ENCODE measurements at regions not wholly inside any gene's neighbourhood (a gene's known extent, or its start where the extent isn't known, plus 50 kb on each side); places are given as distances from the start of the nearest gene placed in this dataset.

DNA sequence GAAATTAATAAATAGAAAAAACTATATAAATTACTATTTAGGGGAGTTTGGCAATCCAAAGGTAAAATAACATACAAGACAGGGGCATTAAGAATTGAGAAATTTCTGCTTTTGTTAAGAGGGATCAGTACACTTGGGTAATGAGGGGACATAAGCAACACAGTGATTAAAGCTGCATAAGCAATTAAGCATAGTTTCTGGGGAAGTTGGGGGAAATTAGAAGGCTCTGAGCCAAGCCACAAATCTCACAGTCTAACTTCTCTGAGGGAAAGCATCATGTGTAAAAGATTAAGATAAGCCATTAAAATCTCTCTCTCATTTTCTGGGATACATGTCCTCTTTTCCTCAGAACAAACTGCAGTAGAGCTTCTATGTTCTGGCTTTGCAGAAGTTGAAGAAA is 533.9 kb upstream of the LRFN5 start:
- H3K4ac ChIP-seq (ENCODE audit: low read depth, low read length): no peak overlapping the region
- H3K27me3 ChIP-seq (ENCODE audit: insufficient read depth, low read length): no peaks in the 10 kb centered on the region
- no peak overlapping the region for H2BK15ac ChIP-seq (ENCODE audit: low read depth, low read length)
- no peak overlapping the region for H2AK5ac ChIP-seq (ENCODE audit: insufficient read length, low read length)
- H2BK5ac ChIP-seq (ENCODE audit: insufficient read length, low read length): no peak overlapping the region
- no peaks in the 10 kb centered on the region for H3K4me1 ChIP-seq (ENCODE audit: insufficient read depth, low read length)
- no peaks in the 10 kb centered on the region for H3K23me2 ChIP-seq (ENCODE audit: insufficient read length, low read depth, low read length, poor library complexity, severe bottlenecking)
- H3K79me2 ChIP-seq (ENCODE audit: insufficient read depth, low read length): no peaks in the 10 kb centered on the region
- no peak overlapping the region for H2BK20ac ChIP-seq (ENCODE audit: low read depth, low read length, poor library complexity, severe bottlenecking)
- H3K14ac ChIP-seq (ENCODE audit: insufficient read depth, low read length): no peak overlapping the region
- no peak overlapping the region for H3K9ac ChIP-seq (ENCODE audit: extremely low read depth, insufficient read length, low read length)
- no peaks in the 10 kb centered on the region for H3K9me3 Mint-ChIP-seq
- H2BK120ac ChIP-seq (ENCODE audit: low read depth, low read length, poor library complexity, severe bottlenecking): no peak overlapping the region
- H3K27ac ChIP-seq (ENCODE audit: insufficient read length, low read depth, low read length): no peak overlapping the region
- no peak overlapping the region for H3K23ac ChIP-seq (ENCODE audit: insufficient read length, low read depth, low read length)
- H3K18ac ChIP-seq (ENCODE audit: insufficient read length, low read depth, low read length): no peak overlapping the region
- no peaks in the 10 kb centered on the region for H3K36me3 Mint-ChIP-seq (ENCODE audit: insufficient read depth in 1 of 3, low read depth in 3 of 3)
- no peak overlapping the region for H3K4me3 Mint-ChIP-seq
- H3K27ac Mint-ChIP-seq: no peak overlapping the region
- no peaks in the 10 kb centered on the region for H3K9me3 ChIP-seq (ENCODE audit: control insufficient read depth, low read depth, low read length)
- no peak overlapping the region for H4K91ac ChIP-seq (ENCODE audit: insufficient read length, low read depth, low read length)
- DNase-seq: no peak
- no peak overlapping the region for H4K5ac ChIP-seq (ENCODE audit: insufficient read length, low read depth, low read length)
- H3K4me1 Mint-ChIP-seq: no peaks in the 10 kb centered on the region
- H2BK12ac ChIP-seq (ENCODE audit: insufficient read length, low read depth, low read length): no peak overlapping the region
- H3K27me3 Mint-ChIP-seq (ENCODE audit: low read depth): no peaks in the 10 kb centered on the region
- H4K8ac ChIP-seq (replicated peaks; ENCODE audit: insufficient read length, low read depth, low read length): no peak overlapping the region
- no peak overlapping the region for H2AFZ ChIP-seq (ENCODE audit: low read length)
- H3T11ph ChIP-seq (ENCODE audit: low read length): no peak overlapping the region
- H3K4me2 ChIP-seq (ENCODE audit: insufficient read depth, insufficient read length, low read length): no peak overlapping the region
- H3K79me1 ChIP-seq (ENCODE audit: insufficient read depth, low read depth, low read length, poor library complexity, severe bottlenecking): no peaks in the 10 kb centered on the region
- no peaks in the 10 kb centered on the region for H4K20me1 ChIP-seq (ENCODE audit: control insufficient read depth, insufficient read depth, insufficient read length)
- TF ChIP-seq, protein P1, sequence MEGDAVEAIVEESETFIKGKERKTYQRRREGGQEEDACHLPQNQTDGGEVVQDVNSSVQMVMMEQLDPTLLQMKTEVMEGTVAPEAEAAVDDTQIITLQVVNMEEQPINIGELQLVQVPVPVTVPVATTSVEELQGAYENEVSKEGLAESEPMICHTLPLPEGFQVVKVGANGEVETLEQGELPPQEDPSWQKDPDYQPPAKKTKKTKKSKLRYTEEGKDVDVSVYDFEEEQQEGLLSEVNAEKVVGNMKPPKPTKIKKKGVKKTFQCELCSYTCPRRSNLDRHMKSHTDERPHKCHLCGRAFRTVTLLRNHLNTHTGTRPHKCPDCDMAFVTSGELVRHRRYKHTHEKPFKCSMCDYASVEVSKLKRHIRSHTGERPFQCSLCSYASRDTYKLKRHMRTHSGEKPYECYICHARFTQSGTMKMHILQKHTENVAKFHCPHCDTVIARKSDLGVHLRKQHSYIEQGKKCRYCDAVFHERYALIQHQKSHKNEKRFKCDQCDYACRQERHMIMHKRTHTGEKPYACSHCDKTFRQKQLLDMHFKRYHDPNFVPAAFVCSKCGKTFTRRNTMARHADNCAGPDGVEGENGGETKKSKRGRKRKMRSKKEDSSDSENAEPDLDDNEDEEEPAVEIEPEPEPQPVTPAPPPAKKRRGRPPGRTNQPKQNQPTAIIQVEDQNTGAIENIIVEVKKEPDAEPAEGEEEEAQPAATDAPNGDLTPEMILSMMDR (conservative IDR thresholded peaks at IDR 0.05): no peak
- no peak overlapping the region for H3K56ac ChIP-seq (ENCODE audit: insufficient read length, low read depth, low read length)
